ENCODE measurements at regions not wholly inside any gene's neighbourhood (a gene's known extent, or its start where the extent isn't known, plus 50 kb on each side); places are given as distances from the start of the nearest gene placed in this dataset.

DNA sequence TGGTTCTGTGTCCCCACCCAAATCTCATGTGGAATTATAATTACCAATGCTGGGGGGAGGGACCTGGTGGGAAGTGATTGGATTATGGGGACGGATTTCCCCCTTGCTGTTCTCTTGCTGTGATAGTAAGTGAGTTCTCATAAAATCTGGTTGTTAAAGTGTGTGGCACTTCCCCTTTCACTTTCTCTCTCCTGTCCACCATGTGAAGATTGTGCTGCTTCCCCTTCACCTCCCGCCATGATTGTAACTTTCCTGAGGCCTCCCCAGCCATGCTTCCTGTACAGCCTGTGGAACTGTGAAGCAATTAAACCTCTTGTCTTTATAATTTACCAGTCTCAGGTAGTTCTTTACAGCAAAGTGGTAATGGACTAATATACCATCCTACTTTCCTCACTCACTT lies 289.6 kb downstream of the EFHB start:
- RAD21 ChIA-PET (ENCODE audit: low non-redundant PET in 1 of 2, low total read pairs in 2 of 2, uncharacterized antibody in 2 of 2, unreplicated experiment in 2 of 2) = no interaction called here
- H3K4me2 ChIP-seq (ENCODE audit: low read length) = no peak overlapping the region
- TF ChIP-seq ELF1 (IDR thresholded peaks at IDR 0.05; ENCODE audit: borderline replicate concordance, low read depth) = no peak
- no peak for TF ChIP-seq SP1 (IDR thresholded peaks at IDR 0.05; ENCODE audit: low read depth)
- TF ChIP-seq EZH2 (IDR thresholded peaks at IDR 0.05) = no peak
- TF ChIP-seq, protein P1, sequence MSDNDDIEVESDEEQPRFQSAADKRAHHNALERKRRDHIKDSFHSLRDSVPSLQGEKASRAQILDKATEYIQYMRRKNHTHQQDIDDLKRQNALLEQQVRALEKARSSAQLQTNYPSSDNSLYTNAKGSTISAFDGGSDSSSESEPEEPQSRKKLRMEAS (IDR thresholded peaks at IDR 0.05) = no peak
- TF ChIP-seq POLR2AphosphoS5 (IDR thresholded peaks at IDR 0.05; ENCODE audit: low read depth, low read length) = no peak
- TF ChIP-seq, protein P2, sequence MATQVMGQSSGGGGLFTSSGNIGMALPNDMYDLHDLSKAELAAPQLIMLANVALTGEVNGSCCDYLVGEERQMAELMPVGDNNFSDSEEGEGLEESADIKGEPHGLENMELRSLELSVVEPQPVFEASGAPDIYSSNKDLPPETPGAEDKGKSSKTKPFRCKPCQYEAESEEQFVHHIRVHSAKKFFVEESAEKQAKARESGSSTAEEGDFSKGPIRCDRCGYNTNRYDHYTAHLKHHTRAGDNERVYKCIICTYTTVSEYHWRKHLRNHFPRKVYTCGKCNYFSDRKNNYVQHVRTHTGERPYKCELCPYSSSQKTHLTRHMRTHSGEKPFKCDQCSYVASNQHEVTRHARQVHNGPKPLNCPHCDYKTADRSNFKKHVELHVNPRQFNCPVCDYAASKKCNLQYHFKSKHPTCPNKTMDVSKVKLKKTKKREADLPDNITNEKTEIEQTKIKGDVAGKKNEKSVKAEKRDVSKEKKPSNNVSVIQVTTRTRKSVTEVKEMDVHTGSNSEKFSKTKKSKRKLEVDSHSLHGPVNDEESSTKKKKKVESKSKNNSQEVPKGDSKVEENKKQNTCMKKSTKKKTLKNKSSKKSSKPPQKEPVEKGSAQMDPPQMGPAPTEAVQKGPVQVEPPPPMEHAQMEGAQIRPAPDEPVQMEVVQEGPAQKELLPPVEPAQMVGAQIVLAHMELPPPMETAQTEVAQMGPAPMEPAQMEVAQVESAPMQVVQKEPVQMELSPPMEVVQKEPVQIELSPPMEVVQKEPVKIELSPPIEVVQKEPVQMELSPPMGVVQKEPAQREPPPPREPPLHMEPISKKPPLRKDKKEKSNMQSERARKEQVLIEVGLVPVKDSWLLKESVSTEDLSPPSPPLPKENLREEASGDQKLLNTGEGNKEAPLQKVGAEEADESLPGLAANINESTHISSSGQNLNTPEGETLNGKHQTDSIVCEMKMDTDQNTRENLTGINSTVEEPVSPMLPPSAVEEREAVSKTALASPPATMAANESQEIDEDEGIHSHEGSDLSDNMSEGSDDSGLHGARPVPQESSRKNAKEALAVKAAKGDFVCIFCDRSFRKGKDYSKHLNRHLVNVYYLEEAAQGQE (IDR thresholded peaks at IDR 0.05; ENCODE audit: low read depth) = no peak
- TF ChIP-seq ZNF274 (IDR thresholded peaks at IDR 0.05; ENCODE audit: low read depth, low read length) = no peak
- TF ChIP-seq, protein P3, sequence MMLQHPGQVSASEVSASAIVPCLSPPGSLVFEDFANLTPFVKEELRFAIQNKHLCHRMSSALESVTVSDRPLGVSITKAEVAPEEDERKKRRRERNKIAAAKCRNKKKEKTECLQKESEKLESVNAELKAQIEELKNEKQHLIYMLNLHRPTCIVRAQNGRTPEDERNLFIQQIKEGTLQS (IDR thresholded peaks at IDR 0.05) = no peak
- no peak for TF ChIP-seq YY1 (IDR thresholded peaks at IDR 0.05; ENCODE audit: extremely low read depth, insufficient replicate concordance, low read depth, low read length)
- no peak for TF ChIP-seq FOSL1 (IDR thresholded peaks at IDR 0.05; ENCODE audit: low read depth)
- TF ChIP-seq CEBPB (IDR thresholded peaks at IDR 0.05; ENCODE audit: low read depth) = no peak
- H2AFZ ChIP-seq (ENCODE audit: low read depth, low read length, poor library complexity, severe bottlenecking) = no peak overlapping the region
- no peak overlapping the region for H3K27ac ChIP-seq (ENCODE audit: low read depth, low read length)
- no peaks in the 10 kb centered on the region; a peak in 1 of 4 replicates for H3K9me3 ChIP-seq (ENCODE audit: control insufficient read depth in 1 of 2, insufficient read depth in 1 of 2, low read depth in 1 of 2, low read length in 2 of 2)
- no peak overlapping the region for H3K4me3 ChIP-seq (replicated peaks in 1 of 2; ENCODE audit: low read depth in 1 of 2, low read length in 2 of 2)
- no peaks in the 10 kb centered on the region for H3K4me1 ChIP-seq (ENCODE audit: control insufficient read depth in 1 of 2, insufficient read depth in 2 of 2, low read length in 2 of 2)
- H3K79me2 ChIP-seq (ENCODE audit: insufficient read depth, low read length) = no peaks in the 10 kb centered on the region
- CTCF ChIA-PET = no interaction called here
- POLR2A ChIA-PET = no interaction called here
- DNase-seq (ENCODE audit: low read depth, low spot score) (no peak), ATAC-seq (no peak)
- no peak overlapping the region for H3K9ac ChIP-seq (ENCODE audit: low read length)
- BruUV-seq (replicated peaks) = no TSS peak
- no peaks in the 10 kb centered on the region for H3K9me2 ChIP-seq (ENCODE audit: insufficient read depth)
- intact Hi-C loops (cut with micrococcal nuclease) = no loop called here
- no peaks in the 10 kb centered on the region for H3K36me3 ChIP-seq (ENCODE audit: control insufficient read depth in 1 of 2, insufficient read depth in 2 of 2, low read length in 2 of 2)
- no peaks in the 10 kb centered on the region for H3K27me3 ChIP-seq (ENCODE audit: insufficient read depth, low read length)
- H4K20me1 ChIP-seq (ENCODE audit: insufficient read depth) = no peaks in the 10 kb centered on the region; the same call in 1 of the 2 replicates

All from HCT116 (cell line).